Esophagus muscularis mucosa (tissue), 4 donors: ENCODE measurements at regions not wholly inside any gene's neighbourhood (a gene's known extent, or its start where the extent isn't known, plus 50 kb on each side); places are given as distances from the start of the nearest gene placed in this dataset.

Experiments
- EP300 ChIP-seq: sonication (generic); formaldehyde crosslinking; IDR thresholded peaks from one replicate; pipeline ENCODE4 v1.6.1; 2017; ENCODE audit warnings: antibody characterized with exemption
- POLR2AphosphoS5 ChIP-seq, 2 donors: sonication (generic); formaldehyde crosslinking; IDR thresholded peaks; one replicate each; pipeline ENCODE4 v1.6.1; 2017; ENCODE audit warnings: antibody characterized with exemption in 2 of 2
- TF ChIP-seq, protein P1 (sequence below), 3 experiments: fragments of 200-600 bp in 2 of 3; fragments of 450-650 bp in 1 of 3; sonication (generic) in 2 of 3; IDR thresholded peaks; one replicate each; pipeline ENCODE4 v1.5.1; 2017 to 2019; ENCODE audit warnings: antibody characterized with exemption in 3 of 3, mild to moderate bottlenecking in 2 of 3, moderate library complexity in 1 of 3

DNA sequence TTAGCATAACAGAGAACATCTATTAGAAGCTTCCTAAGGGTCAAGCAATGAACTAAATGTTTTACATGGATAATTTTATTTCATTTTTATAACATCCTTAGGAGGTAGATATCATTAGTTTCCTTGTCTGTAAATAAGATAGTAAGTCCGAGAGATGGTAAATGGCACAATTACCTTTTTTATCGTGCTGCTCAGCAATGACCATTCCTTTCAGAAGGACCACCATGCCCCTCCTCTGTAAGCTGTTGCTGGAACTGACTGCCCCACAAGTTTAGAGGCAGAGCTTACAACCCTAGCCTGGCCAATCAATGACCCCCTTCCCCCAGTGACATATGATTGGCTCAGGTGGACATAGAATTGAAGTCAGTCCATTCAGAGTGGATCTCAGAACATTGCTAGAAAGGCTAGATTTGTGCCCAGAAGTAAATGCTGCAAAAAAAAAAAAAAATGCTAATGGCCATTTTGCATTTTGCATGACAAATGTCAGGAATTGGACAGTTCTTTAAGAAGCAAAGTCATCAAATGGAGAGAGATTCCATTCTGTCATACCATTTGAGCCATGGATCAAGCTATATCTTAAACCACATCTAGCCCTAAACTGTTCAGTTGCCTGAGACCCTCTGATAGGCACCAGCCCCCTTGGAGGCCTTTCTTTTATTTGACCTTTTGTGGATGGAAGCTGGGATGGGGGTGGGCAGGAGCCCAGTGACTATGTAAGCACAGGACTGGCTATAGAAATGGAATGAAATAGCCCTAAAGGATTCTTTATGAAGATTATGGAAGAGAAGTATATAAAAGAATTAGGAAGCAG lies 668.3 kb downstream of the UQCRFS1 start:
- TF ChIP-seq, protein P1, sequence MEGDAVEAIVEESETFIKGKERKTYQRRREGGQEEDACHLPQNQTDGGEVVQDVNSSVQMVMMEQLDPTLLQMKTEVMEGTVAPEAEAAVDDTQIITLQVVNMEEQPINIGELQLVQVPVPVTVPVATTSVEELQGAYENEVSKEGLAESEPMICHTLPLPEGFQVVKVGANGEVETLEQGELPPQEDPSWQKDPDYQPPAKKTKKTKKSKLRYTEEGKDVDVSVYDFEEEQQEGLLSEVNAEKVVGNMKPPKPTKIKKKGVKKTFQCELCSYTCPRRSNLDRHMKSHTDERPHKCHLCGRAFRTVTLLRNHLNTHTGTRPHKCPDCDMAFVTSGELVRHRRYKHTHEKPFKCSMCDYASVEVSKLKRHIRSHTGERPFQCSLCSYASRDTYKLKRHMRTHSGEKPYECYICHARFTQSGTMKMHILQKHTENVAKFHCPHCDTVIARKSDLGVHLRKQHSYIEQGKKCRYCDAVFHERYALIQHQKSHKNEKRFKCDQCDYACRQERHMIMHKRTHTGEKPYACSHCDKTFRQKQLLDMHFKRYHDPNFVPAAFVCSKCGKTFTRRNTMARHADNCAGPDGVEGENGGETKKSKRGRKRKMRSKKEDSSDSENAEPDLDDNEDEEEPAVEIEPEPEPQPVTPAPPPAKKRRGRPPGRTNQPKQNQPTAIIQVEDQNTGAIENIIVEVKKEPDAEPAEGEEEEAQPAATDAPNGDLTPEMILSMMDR (IDR thresholded peaks at IDR 0.05), result no peak
- no peak for TF ChIP-seq POLR2AphosphoS5 (IDR thresholded peaks at IDR 0.05)
- no peak for TF ChIP-seq EP300
